Activated T-cell treated with anti-CD3 and anti-CD28 coated beads, Interleukin-2, amount 50 U/mL, for 1 hour (primary cell): ENCODE measurements at regions not wholly inside any gene's neighbourhood (a gene's known extent, or its start where the extent isn't known, plus 50 kb on each side); places are given as distances from the start of the nearest gene placed in this dataset.

Source experiments
- DNase-seq: peaks from one replicate; pipeline ENCODE4 v3.0.0-alpha.2; 2020

GRCh38 chr1:195804547-195804946 lies 803.7 kb downstream of the KCNT2 start:
- DNase-seq, result no peak

- DNase-seq, result no peak
These were observed 809.2 kb downstream of the KCNT2 start for GRCh38 chr1:195799016-195799415.

- DNase-seq, result no peak
These were observed 814.0 kb downstream of the KCNT2 start for GRCh38 chr1:195794225-195794624.

GRCh38 chr1:195791796-195792195 lies 816.4 kb downstream of the KCNT2 start:
- DNase-seq, result no peak

- DNase-seq, result no peak
These were observed 817.6 kb downstream of the KCNT2 start for GRCh38 chr1:195790514-195791168.

- no peak for DNase-seq
These were observed 818.9 kb downstream of the KCNT2 start for GRCh38 chr1:195789321-195789720.

GRCh38 chr1:195788721-195789120 lies 819.5 kb downstream of the KCNT2 start:
- no peak for DNase-seq

- no peak for DNase-seq
These were observed 822.4 kb downstream of the KCNT2 start for GRCh38 chr1:195785830-195786229.

GRCh38 chr1:195773931-195774330 lies 834.3 kb downstream of the KCNT2 start:
- no peak for DNase-seq

- DNase-seq, result no peak
These were observed 838.8 kb downstream of the KCNT2 start for GRCh38 chr1:195769461-195769860.

- no peak for DNase-seq
These were observed 839.3 kb downstream of the KCNT2 start for GRCh38 chr1:195768936-195769335.

GRCh38 chr1:195768377-195768776 lies 839.9 kb downstream of the KCNT2 start:
- no peak for DNase-seq

- no peak for DNase-seq
These were observed 841.5 kb downstream of the KCNT2 start for GRCh38 chr1:195766709-195767108.

- DNase-seq, result no peak
These were observed 843.1 kb downstream of the KCNT2 start for GRCh38 chr1:195765099-195765498.

GRCh38 chr1:195763907-195764374 lies 844.3 kb downstream of the KCNT2 start:
- DNase-seq, result no peak

- no peak for DNase-seq
These were observed 844.9 kb downstream of the KCNT2 start for GRCh38 chr1:195763146-195763906.

- no peak for DNase-seq
These were observed 847.1 kb downstream of the KCNT2 start for GRCh38 chr1:195761104-195761503.

GRCh38 chr1:195756109-195756508 lies 852.1 kb downstream of the KCNT2 start:
- DNase-seq, result no peak

GRCh38 chr1:195754874-195755273 lies 853.4 kb downstream of the KCNT2 start:
- no peak for DNase-seq

GRCh38 chr1:195754303-195754702 lies 853.9 kb downstream of the KCNT2 start:
- no peak for DNase-seq

GRCh38 chr1:195748969-195749368 lies 859.3 kb downstream of the KCNT2 start:
- DNase-seq, result no peak

GRCh38 chr1:195745189-195746010 lies 862.8 kb downstream of the KCNT2 start:
- DNase-seq, result no peak

GRCh38 chr1:195744256-195744655 lies 864.0 kb downstream of the KCNT2 start:
- DNase-seq, result no peak

GRCh38 chr1:195740862-195741261 lies 867.4 kb downstream of the KCNT2 start:
- no peak for DNase-seq
